CD4-positive, alpha-beta T cell treated with Interleukin-2 at 100 ng/mL for 4 hours (primary cell): ENCODE measurements at regions not wholly inside any gene's neighbourhood (a gene's known extent, or its start where the extent isn't known, plus 50 kb on each side); places are given as distances from the start of the nearest gene placed in this dataset.

Experiments
- DNase-seq: peaks from one replicate; pipeline ENCODE4 v3.0.0-alpha.2; 2020; ENCODE audit warnings: low spot score

DNA sequence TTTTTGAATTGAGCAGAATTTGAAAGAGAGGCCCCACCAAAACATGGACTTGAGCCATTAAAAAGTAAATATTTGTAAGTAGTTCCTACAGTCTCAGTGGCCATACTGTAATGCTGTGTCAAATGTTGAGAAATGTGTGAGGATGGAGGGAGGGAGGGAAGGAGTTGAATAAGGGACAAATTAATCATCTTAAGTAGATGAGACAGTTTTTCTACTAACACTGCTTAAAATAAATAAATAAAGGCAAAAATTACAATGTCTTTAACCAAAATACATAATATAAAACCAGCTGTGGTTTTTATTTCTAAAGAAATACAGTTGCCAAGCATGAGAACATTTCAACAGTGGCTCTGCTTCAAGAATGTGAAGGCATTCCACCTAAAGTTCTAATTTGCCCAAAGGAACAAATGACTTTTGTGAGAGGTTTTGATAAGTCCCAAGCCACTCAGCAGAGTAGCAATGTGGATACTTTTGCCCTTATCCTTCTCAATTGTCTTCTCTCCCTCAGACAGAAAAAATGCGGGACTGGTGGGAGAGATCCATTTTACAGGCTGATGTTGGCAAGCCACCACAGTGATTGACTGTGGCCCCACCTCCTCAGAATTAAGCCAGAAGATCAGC, 427.0 kb upstream of the RARB start:
- no peak for DNase-seq

DNA sequence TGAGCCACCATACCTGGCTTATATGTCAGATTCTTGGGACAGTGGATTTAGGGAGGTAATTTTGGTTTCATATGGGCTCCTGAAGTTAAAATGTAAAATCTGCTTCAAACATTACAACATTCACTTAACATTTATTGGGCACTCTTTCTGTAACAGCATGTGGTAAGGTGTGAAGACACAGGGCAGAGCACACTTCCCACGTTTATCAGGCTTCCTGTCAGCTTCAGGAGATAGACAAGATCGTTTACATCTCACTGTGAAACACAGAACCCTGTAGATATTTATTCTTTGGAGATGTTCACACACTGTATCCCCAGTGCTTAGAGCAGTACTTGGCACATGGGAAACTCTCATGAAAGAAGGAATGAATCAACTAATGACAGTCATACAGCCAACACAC, 426.0 kb upstream of the RARB start:
- DNase-seq: no peak

DNA sequence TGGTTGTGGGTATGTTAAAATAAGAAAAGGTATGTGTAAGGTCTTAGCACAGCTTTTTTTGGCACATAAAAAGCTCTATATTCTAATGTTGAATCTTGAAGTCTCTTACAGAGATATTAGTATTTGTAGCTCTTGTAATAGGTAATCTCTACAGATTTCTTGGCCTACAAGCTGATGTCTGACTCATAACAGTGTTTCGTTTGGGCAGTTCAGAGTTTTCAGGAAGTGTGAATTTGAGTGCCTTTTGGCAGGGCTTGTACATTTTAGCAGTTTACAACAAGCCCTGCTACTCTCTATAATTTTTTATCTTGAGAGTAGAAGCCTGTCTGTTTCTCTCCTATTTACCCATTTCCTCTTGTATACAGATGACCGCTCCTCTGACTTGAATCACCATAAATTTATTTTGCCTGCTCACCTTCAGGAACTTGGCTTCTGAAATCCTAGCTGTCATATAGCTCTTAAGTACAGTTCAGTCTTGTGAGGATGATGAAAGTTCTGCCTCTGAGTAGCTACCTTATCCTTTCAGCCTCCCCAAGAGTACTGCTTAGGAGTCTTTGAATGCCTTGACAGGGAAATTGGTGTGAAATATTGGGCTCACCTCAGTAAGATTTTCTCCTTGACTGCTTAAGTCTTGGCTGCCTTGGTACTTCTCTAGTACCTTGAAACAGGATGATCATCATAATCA, 419.9 kb upstream of the RARB start:
- no peak for DNase-seq

DNA sequence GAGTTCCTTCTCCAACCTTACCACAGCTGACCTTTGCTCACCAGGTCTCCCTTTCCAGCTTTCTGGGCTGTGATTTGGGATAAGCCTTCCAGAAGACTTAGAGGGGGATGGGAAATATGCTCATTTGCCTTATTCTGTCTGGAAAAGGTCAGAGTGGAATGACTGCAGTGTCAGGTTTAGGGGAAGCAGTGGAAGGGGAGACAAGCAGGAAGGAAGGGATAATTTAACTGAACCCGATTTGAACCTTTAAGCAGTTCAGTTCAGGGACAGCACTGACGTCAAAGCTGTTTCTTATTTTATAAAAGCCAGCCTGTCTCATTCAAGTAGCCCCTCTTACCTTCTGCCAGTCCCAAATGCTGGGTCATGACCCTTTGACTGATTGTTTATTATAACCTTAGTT, 418.4 kb upstream of the RARB start:
- DNase-seq: no peak

DNA sequence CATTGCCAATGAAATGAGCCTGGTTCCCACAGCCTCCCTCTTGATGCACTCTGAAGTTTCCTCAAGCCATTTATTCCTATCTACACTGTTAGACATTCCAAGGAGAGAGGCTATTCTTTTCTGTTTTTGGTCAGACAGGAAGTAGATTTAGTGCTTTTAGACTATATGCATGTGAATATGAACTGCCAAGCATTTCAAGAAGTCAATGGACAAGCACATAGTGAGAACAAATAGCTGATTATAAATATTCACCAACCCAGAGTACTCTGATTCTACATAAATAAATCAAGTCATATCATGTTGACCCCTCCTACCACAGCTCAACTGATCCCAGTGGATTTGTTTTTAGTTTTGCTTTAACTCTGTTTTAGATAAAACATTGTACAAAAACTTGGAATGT, 412.5 kb upstream of the RARB start:
- no peak for DNase-seq

DNA sequence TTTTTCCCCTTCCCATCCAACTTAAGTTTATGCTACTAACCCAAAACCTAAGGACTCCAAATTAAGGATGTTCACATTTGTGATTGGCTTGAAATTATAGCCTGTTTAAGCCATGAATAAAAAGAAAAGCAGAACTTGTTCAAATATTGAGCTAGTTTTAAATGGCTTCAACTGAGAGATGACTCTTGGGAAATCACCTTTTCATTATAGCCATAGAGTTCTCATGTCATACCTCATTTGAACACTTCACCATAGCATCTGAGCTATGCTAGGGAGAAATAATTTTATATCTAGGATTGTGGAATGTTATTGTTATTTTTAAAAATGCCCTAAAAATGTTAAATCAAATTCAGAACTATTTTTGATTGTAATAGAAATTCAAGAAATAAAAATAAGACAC, 409.2 kb upstream of the RARB start:
- DNase-seq: no peak

DNA sequence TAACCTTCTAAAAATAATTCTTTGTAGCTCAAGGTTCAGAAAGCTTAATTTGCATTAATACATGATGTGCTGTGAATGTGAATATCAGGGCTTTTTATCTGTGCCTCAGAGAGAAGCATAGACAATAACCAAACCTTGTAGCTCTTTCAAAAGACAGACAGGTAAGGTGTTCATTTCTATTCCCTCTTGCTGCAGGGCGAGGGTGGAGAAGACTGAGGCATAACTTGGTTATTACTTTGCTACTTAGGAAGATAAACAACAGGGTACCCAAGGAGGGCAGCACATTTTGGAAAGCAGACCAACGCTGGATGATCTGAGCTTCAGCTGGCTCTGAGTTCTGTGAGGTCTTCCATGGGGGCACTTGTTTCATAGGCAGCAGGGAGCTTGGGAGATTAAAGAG, 408.6 kb upstream of the RARB start:
- DNase-seq: no peak

DNA sequence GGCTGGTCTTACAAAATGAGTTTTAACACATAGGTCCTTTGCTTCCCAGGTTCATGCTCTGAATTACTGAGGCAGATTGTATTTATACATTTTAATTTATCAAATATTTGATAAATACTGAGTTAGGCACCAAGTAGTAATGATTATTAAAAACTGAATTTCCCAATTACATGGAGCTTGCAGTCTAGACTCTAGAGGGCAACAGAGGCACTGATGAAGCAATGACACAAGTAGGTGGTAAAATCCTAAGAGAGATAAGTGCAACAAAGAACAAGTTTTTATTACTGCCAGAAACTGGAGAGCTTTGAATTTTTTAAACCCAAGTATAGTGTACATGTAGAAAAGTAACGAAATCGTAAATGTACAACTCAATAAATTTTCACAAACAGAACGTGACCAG, 406.2 kb upstream of the RARB start:
- DNase-seq: no peak

DNA sequence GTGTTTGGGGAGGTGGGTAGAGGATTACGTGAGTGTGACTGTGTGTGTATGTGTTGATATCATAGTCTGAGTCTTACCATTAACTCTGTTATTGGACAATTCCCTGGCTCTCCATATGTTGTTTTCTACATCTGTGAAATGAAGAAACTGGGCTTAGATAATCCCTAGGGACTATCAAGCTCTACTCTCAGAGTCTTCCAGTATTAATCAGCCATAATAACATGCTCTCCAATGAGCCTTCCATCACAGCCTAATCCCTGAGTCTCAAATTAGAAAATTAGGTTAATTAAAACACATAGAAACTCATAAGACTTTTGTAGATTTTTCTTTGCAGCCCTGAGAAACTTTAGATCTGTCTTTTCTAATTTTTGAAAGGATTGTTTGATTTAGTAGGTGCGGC, 404.2 kb upstream of the RARB start:
- DNase-seq: no peak

DNA sequence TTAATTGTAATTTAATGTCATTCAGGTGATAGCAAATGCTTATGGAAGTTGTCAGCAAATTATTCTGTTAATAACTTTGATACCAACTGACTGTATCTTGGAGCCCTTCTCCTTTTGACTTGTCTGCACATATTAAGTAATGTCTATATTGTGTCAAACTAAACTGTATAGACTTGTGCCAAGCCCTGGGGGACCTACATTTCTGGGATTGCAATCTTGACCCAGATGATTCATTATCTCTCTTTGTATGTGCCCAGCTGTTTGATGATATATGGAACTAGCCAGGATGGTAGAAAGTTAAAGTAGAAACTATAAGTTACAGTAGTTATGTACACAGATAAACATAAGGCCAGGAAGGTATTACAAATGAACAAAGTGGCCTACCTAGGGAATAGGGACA, 402.8 kb upstream of the RARB start:
- DNase-seq: no peak

DNA sequence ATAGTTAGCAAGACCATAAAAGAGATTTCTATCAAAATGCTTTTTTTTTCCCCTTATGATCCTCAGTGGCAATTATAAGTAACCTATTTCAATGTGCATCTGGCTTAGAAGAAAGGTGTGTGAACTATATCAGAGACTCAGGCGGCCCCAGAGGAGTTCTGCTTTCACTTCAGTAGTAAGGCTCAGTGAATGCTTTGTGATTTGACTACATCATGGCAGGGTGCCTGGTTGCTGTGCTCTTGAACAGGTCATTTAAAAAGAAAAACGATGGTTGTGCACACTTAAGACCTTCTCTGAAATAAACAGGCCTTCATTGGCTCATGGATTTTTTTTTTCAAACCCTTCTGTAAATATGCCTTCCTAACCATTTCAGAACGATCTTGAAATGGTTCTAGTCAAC, 400.4 kb upstream of the RARB start:
- DNase-seq: no peak

DNA sequence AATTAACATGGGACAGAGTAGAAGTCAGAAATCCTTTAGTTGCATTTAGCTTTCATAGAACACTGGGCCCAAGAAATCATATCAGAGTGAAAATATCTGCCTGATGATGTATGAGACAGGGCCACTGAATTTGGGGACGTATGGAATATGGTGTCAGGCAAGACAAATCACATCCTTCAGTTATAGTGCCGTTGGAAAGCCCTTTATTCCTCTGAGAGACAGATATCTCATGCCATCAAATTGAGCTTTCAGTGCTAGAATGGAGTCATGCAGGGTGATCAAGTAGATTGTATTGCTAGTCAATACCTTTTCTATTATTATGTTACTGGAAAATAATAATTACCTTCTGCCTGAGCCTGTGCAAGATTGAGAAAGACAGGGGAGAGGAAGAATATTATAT, 398.2 kb upstream of the RARB start:
- no peak for DNase-seq

DNA sequence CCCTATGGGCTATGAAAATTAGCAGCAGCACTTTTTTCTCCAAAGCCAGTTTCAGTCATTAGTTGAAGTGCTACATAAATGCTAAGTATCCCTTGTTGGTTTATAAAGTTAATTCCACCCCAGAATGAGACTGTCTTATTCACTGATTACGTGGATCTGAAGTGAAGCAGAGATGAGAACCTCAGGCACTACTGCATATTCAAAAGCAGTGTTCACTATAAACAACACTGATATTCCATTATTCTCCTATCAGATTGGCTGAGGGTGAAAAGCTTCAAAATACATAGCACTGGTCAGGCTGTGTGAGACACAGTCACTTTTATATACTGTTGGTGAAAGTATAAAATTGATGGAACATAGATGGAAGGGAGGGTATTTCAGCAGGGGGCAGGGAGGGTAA, 395.7 kb upstream of the RARB start:
- no peak for DNase-seq

DNA sequence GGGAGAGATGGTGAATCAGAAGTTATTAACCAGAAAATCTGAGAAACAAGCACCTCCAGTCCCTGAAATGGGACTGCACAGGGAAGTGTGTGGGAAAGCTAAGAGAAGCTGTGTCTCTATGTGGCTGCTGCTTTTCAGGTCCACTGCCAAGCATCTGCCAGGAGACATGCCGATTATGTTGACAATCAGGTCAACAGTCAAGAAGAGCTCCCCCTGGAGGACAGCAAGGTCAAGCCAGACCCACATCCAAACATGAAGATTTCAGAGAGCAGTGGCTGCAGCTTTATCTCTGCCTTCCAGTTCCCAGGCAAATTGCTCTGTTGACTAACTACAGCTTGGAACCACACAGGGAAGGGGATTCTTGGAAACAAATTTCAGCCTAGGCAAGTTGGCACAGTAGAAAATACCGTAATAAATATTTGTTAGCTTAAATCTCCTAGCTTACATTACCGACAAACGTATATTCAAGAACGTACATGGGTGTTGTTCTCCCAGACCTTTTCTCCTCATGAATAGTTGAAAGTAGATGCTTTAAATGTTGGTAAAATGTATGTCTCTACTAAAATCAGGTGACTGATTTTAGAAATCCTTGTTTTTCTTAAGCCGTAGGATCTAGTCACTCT, 394.5 kb upstream of the RARB start:
- no peak for DNase-seq

DNA sequence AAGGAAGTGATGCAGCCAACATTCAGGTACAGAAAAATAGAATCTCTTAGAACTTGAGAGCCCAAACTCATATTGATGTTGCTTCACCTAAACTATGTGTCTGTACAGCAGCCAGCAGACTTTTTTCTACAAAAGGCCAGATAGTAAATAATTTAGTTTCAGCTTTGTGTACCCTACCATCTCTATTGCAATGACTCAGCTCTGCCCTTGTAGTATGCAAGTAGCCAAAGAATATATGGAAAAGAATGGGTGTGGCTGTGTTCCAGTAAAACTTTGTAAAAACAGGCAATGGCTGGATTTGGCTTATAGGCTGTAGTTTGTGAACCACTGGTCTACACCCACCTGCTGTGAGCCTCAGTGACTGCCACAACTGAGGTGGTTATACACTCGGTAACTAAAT, 392.5 kb upstream of the RARB start:
- DNase-seq: no peak

DNA sequence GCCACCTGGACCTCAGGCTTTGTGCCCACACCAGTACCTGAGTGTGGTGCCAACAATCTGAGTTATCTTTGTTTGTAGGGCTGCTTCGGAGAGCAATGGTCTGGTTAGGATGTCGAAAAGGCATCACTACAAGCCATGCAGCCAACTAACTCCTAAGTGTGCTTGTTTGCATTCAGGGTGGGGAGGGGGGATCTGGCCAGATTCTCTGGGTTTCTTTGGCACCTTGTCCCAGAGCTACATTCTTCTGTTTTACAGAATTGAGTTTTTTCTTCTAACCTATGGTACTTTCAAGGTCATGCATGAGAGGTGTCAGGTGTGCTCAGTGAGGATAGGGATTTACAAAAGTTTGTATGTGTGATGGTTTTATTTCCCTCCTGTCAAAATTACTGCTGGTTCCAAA, 391.4 kb upstream of the RARB start:
- no peak for DNase-seq

DNA sequence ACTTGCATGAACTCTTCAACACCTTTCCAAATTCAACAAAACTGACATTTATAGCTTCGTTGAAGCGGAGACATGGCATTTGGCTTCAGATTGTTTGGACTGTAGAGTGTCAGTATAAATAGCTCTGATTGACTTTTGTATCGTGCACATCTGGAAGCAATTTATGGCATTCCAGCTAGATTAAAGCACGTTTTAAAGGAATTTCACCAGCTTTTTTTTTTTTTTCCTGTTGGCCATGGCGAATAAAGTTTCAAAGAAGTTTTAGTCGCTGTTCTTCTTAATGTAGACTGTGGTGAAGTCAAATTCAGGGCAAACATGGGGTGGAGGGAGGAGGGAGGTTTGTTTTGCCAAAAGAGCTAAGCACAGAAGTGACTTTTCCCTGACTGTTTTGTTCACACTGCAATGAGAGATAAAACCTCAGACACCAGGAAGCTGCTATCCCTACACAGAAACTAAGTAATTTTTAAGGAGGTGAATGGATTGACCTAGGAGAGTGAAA, 391.0 kb upstream of the RARB start:
- no peak for DNase-seq

DNA sequence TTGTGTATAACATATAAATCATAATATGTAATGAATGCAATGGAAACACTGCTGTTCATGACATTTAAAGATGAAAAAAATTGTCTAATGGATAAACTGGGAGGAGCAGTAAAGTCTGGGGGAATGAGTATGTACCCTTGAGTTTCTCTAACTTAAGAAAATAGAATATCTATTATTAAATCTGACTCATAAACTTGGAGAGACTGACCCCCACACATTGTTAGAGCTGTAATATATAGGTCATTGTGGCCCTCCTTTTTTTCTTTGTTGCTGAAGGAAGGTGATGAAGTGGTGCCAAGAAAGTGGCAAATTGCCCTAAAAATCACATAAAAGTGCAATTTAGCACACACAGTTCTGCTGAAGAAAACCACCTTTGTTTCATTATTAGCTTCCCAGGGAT, 389.8 kb upstream of the RARB start:
- DNase-seq: no peak

DNA sequence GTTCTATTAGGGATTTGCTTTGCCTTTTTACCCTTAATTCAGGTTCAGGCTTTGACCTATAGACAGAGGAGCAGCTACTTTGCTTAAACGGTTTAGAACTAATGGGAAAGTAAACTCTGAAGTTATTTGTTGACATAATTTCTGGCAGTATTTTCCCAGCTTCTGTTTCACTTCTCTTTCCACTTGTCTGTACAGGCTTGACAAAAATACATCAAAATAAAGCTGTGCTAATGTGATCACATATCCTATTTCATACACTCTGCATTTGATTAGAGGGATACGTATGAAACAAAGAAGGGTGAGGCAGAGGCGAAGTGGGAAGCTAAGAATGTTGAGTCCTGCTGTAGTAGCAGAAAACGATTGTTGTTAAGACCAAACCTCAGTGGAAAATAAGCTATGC, 389.1 kb upstream of the RARB start:
- no peak for DNase-seq

DNA sequence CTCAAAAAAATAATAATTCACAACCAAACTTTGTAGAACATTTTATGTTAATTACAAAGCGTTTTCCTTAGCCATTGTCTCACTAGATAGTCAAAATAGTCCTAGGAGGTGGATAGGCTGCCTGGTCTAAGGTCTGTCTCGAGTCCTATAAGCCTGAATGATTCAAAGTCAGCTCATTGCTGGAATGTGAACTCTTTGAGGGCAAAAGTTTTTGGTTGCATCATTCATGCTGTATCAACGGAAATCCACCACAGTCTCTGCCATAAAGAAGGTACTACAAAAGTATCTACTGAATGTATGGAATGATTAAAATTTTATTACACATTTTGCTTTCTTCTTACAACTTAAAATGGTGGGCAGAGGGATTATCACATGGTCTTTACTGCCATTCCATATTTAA, 387.3 kb upstream of the RARB start:
- no peak for DNase-seq

DNA sequence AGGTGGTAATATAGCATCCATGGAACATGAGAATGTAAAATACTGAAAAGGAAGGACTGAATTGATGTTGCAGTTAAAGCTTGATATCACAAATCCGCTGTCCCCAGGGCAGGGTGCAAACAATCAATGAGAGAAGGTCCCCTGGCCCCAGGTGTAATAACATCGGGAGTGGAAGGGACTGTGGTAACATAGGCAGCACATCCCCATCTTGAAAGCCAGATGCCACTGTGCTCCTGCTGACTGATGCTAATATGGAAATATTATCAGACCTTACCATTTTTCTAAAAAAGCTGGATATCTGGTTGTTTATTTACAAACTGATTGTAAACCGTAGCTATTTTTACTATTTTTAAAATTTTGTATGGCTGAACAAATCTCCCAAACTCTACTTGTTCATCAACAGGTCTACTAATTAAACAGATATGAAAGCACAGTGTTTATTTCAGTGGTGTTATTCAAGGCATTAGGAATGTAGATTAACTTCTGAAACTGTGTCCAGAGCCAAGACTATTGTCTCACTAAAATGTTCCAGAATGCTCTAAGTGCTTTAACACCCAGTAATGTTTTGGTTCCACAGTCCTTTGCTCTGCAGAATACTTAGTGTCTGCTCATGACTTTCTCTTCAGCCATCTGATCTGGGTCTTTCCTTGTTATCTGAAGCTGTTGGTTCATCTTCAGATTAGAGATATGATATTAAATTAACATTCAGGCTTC, 386.0 kb upstream of the RARB start:
- no peak for DNase-seq

DNA sequence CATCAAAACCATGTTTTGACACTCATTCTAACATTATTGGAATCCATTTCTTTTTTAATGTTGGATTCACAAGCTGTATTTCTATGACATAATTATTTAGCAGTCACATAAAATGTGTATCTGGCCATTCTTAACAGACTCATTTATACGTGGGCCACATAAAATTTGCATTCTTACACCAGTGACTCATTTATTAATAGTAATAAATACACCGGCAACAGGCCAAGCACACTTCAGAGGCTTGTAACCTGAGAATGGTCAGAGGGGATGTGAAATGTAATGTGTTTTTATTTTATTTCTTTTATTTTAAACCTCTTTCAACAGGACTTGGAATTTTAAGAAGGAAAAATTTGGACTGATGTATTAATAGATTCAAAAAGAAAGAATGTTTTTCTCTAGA, 384.9 kb upstream of the RARB start:
- DNase-seq: no peak

DNA sequence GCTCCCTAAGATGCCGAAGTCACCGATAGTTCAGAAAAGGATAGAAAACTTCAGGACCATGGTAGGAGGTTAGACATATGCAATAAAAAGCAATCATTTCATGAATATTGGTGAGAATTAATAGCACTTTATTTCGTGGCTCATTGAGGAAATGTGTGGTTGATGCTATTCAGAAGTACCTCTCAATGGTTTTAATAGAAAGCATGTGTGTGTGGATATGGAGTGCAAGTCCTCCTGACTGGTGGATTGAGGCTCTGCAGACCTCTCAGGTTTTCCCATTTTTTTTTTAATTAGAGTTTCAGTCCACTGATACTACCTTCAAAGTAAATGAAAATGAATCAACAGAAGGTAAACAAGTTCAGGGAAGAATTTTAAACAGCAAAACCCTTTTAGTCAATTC, 384.3 kb upstream of the RARB start:
- DNase-seq: no peak
